ENCODE measurements at regions not wholly inside any gene's neighbourhood (a gene's known extent, or its start where the extent isn't known, plus 50 kb on each side); places are given as distances from the start of the nearest gene placed in this dataset.

GRCh38 chr12:108004319-108004718 lies 124.8 kb upstream of the WSCD2 start:
- TF ChIP-seq CTCF (IDR thresholded peaks at IDR 0.05 in 4 of 5, conservative IDR thresholded peaks at IDR 0.05 in 1 of 5) (no peak), POLR2A (IDR thresholded peaks at IDR 0.05) (no peak)

Data from gastrocnemius medialis (tissue), 4 donors.